DND-41 (cell line): ENCODE measurements at regions not wholly inside any gene's neighbourhood (a gene's known extent, or its start where the extent isn't known, plus 50 kb on each side); places are given as distances from the start of the nearest gene placed in this dataset.

Experiments
- ATAC-seq: fragments of 200-7000 bp; cut with Tn5 transposase; 3 replicates; pipeline ENCODE4 v1.9.1; 2021; ENCODE audit warnings: low read depth; ENCODE audit not compliant: insufficient read depth
- DNase-seq: peaks from one replicate; pipeline ENCODE4 v3.0.0-alpha.2; 2020
- H2AFZ ChIP-seq: 2 replicates; pipeline ENCODE4 v1.6.0; 2012; ENCODE audit warnings: low read depth, low read length
- H3K27ac ChIP-seq: 2 replicates; pipeline ENCODE4 v1.5.1; 2012; ENCODE audit warnings: low read length, inconsistent platforms
- H3K27me3 ChIP-seq: fragments of 200-600 bp; sonication (generic); 2 replicates; pipeline ENCODE4 v1.6.0; 2012; ENCODE audit warnings: low read length, mild to moderate bottlenecking, inconsistent platforms; ENCODE audit not compliant: insufficient read depth, poor library complexity
- H3K36me3 ChIP-seq: 2 replicates; pipeline ENCODE4 v1.5.1; 2012; ENCODE audit warnings: low read length, inconsistent platforms; ENCODE audit not compliant: insufficient read depth
- H3K4me1 ChIP-seq: 2 replicates; pipeline ENCODE4 v1.5.1; 2012; ENCODE audit warnings: mild to moderate bottlenecking, low read length; ENCODE audit not compliant: insufficient read depth
- H3K4me2 ChIP-seq: 2 replicates; pipeline ENCODE4 v1.6.0; 2012; ENCODE audit warnings: mild to moderate bottlenecking, moderate library complexity, low read length, inconsistent platforms; ENCODE audit not compliant: insufficient read depth
- H3K4me3 ChIP-seq, 2 experiments: fragments of 200-600 bp in 1 of 2; shearing (Covaris generic) in 1 of 2; 2 replicates each; pipeline ENCODE4 v1.5.1; 2012 to 2016; ENCODE audit warnings: inconsistent platforms in 2 of 2, low read length in 2 of 2, mild to moderate bottlenecking in 2 of 2, low read depth in 1 of 2, moderate library complexity in 1 of 2
- H3K79me2 ChIP-seq: 2 replicates; pipeline ENCODE4 v1.6.0; 2012; ENCODE audit warnings: low read length, inconsistent platforms; ENCODE audit not compliant: insufficient read depth
- H3K9ac ChIP-seq: 2 replicates; pipeline ENCODE4 v1.6.0; 2012; ENCODE audit warnings: low read depth, mild to moderate bottlenecking, inconsistent platforms, low read length, moderate library complexity
- H3K9me3 ChIP-seq: 2 replicates; pipeline ENCODE4 v1.5.1; 2012; ENCODE audit warnings: low read length, moderate library complexity, mild to moderate bottlenecking, inconsistent platforms; ENCODE audit not compliant: insufficient read depth, severe bottlenecking
- H4K20me1 ChIP-seq: 2 replicates; pipeline ENCODE4 v1.6.0; 2012; ENCODE audit warnings: low read length; ENCODE audit not compliant: insufficient read depth
- CTCF ChIP-seq: IDR thresholded peaks from 2 replicates; pipeline ENCODE4 v1.5.1; 2012; ENCODE audit warnings: borderline replicate concordance, low read length, moderate library complexity, mild to moderate bottlenecking; ENCODE audit not compliant: poor library complexity, severe bottlenecking; ENCODE audit errors: extremely low read depth
- EZH2 ChIP-seq: IDR thresholded peaks from 3 replicates; pipeline ENCODE4 v1.6.1; 2012; ENCODE audit warnings: borderline replicate concordance, low read depth, mild to moderate bottlenecking, moderate library complexity, low read length, inconsistent platforms; ENCODE audit not compliant: severe bottlenecking

- no peak for ATAC-seq
- Histone ChIP-seq H3K27me3 (no peaks in the 10 kb centered on the region), H3K9me3 (no peaks in the 10 kb centered on the region), H3K4me2 (no peak overlapping the region), H3K79me2 (no peaks in the 10 kb centered on the region), H3K4me3 (no peak overlapping the region), H3K36me3 (no peaks in the 10 kb centered on the region), H4K20me1 (no peaks in the 10 kb centered on the region), H2AFZ (no peak overlapping the region), H3K27ac (no peak overlapping the region), H3K9ac (no peak overlapping the region), H3K4me1 (no peaks in the 10 kb centered on the region)
- TF ChIP-seq EZH2 (no peak), CTCF (no peak)
- DNase-seq, result no peak
Measured at GRCh38 chrY:19167319-19168201, 394.0 kb upstream of the HSFY2 start.

- Histone ChIP-seq H3K27me3 (no peaks in the 10 kb centered on the region), H3K4me3 (no peak overlapping the region), H3K36me3 (no peaks in the 10 kb centered on the region), H4K20me1 (no peaks in the 10 kb centered on the region), H3K4me2 (no peak overlapping the region), H3K9ac (no peak overlapping the region), H3K79me2 (no peaks in the 10 kb centered on the region), H3K27ac (no peak overlapping the region), H2AFZ (no peak overlapping the region), H3K4me1 (no peaks in the 10 kb centered on the region), H3K9me3 (no peaks in the 10 kb centered on the region)
- TF ChIP-seq EZH2 (no peak), CTCF (no peak)
- DNase-seq, result no peak
- no peak for ATAC-seq
Measured at GRCh38 chrY:19148783-19149182, 375.2 kb upstream of the HSFY2 start.

- no peak overlapping the region for H3K4me3 ChIP-seq
- H2AFZ ChIP-seq, result no peak overlapping the region
- no peaks in the 10 kb centered on the region for H3K27me3 ChIP-seq
- DNase-seq, result no peak
- H3K27ac ChIP-seq, result no peak overlapping the region
- no peak overlapping the region for H3K4me2 ChIP-seq
- H3K36me3 ChIP-seq, result no peaks in the 10 kb centered on the region
- ATAC-seq, result no peak
- H3K4me1 ChIP-seq, result no peaks in the 10 kb centered on the region
- no peak overlapping the region for H3K9ac ChIP-seq
- no peak for TF ChIP-seq EZH2
- no peak for TF ChIP-seq CTCF
- no peaks in the 10 kb centered on the region for H4K20me1 ChIP-seq
- no peaks in the 10 kb centered on the region for H3K79me2 ChIP-seq
- H3K9me3 ChIP-seq, result no peaks in the 10 kb centered on the region
Measured at GRCh38 chrY:19146296-19146695, 372.8 kb upstream of the HSFY2 start.
